NCI-H510A (cell line): ENCODE measurements at regions not wholly inside any gene's neighbourhood (a gene's known extent, or its start where the extent isn't known, plus 50 kb on each side); places are given as distances from the start of the nearest gene placed in this dataset.

Experiments
- DNase-seq: peaks from one replicate; lab custom pipeline; 2025; lab: John Stamatoyannopoulos, UW

DNA sequence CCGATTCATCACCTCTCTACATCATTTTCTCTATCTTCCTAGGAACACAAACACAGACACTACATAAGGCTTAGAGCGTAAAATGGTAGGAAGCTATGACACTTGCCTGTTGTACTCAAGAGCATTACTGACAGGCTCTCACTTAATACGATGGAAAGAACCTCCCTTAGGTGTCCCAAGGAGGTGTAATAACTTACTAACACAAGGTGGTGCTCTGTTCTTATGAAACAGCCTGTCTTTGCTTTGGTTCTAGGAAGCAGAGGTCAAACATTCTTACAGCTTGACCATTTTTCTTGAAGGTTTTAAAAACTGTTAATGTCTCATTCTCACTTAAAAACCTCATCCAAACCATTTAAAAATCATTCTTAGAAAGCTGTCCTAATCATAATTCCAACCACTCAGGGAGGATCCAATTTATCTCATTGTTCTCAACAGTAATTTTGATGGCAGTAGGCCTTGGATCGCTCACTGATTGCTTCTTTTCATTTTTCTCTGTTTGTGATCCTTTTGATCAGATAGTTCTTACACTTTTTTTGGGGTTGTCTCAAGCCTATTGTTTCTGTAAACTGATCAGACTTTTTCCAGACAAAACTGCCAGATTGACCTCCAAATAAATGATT, 317.8 kb upstream of the AGTR1 start:
- DNase-seq: no peak

DNA sequence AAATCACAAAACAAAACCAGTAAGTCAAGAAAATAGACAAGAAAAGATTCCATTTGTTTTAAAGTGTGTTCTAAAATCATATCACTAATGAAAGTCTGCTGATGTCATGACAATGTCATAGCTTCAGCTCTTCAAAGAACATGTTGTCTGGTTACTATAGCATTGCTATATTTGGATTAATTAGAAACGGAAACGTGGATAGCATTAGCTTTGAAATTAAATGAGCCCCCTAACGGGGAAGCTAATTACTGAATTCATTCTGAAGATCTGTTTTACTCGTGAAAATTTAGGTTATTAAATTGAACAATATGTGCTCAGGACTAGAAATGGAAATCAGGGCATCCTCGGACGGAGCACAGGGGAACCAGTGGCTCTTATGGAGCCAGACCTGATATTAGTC, 316.7 kb upstream of the AGTR1 start:
- no peak for DNase-seq

DNA sequence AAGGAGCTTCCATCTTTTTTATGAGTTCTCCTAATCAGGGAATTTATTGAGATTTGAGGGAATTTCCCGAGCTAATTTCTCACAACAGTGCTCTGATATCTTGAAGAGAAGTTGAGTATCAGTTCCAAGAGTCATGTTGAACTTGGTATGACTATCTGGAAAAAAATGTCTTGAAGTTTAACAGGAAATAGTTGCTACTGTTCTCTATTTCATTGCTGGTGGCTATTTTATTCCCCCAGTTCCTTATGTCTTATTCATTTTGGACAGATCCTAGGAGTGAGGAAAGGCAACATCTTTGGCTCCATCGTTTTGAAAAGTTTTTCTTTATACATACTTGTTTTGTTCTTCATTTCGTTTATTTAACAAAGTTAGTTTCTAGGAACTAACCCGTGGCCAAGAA, 307.8 kb upstream of the AGTR1 start:
- DNase-seq: no peak

DNA sequence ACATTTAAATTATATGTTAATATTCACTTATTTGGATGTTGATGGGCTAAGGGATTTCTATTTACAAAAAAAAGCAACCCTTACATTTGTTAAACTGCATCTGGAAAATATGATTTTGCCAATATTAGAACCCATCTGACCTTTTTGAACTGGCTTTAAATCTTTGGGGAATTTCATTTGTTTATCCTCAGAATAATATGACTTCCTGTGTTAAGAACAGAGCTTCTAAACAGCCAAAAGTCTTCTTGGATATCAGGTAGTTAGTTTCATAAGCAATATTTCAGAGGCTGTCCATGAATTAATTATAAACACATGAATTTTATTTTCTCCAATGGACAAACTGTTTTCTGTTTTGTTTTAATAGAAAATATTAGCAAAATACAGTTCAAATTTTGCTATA, 301.9 kb upstream of the AGTR1 start:
- no peak for DNase-seq

DNA sequence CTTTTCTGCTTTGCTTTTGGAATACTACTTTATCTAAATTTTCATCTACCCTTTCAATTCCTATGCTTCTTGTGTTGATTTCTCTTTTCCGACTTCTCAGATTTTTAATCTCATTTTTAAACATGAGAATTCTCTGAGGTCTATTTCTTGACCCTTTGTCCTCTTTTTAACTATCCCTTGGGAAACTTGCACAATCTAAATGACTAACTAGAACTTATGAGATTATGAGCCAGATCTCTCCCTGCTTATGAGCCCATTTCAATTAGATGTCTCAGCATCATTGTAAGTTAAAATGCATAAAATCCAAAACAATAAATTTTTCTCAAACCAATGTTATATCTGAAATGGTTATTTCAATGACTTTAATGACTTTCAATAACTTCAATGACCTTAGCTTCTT, 296.9 kb upstream of the AGTR1 start:
- DNase-seq: no peak

DNA sequence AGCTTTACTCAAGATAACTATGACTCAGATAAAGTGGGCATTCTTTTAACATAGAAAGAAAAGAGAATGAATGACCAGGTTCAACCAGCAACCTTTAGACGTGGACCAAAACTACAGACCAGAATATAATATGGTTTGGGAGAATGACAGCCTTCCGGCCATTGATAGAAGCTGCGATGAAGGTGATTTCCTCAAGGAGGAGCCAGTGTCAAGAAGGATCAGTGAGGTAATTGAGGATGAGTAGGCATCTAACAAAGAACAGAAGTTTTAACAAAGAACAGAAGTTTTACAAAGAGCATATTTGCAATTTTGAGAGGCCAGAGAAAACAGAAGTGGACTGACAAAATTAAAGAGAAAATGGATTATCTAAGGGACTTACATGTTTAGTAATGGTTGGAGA, 289.0 kb upstream of the AGTR1 start:
- DNase-seq: no peak

DNA sequence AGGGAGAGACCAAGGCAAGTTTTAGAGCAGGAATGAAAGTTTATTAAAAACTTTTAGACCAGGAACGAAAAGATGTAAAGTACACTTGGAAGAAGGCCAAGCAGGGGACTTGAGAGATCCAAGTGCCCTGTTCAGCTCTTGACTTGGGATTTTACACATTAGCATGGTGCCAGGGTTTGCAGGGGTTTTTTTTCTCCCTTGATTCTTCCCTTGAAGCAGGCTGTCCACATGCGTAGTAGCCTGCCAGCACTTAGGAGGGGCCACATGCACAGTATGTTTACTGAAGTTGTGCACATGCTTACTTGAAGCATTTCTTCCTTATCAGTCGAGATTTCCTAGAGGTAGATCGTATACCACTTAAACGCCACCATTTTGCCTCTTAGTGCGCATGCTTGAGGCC, 277.5 kb upstream of the AGTR1 start:
- DNase-seq: no peak

DNA sequence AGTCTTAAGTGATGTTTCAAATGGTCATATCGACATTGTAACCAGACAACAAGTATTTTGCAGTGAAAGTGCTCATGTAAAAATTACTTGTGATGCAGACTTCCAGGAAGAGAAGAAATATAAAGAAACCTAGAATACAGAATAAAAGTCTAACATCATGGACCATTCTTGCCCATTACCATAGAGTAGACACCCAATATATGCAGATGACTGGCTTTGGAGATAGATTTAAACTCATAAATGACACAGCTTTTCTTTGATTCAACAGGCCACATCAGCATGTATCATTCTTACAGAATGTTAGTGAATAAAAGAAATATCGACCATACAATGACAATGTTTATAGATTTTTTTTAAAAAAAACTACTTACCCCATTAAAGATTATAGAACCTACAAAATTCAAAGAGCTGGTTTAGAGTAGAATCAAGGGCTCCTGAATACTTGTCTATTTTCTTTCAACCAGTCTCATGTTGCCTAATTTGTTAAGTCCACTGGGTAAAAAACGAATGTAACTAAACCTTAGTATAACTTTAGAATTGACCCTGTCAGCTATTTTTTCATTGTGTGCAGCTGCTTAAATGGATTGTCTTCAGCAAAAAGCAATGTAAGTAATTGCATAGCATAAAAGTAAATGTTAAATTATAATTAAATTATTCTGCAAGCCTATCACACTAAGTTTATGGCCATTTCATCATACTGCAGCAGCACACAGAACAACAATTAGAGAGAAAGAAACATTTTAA, 268.7 kb upstream of the AGTR1 start:
- no peak for DNase-seq

DNA sequence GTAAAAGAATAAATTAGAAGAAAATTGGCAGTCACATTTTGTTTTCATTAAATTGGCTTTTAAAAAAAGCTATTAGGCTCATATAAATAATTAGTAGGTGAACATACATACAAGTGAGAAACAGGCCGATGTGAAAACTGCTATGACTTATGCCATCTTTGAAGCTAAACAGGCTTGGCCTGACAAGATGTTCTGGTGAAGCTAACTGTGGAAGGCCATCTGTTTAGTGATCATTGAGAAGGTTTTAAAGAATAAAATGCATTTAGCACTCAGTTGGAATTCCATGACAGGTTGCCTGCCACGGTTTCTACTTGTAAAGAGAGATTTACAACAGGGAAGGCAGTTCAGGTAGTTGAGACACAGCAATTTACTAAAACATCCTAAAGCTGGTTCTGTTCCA, 264.0 kb upstream of the AGTR1 start:
- no peak for DNase-seq

DNA sequence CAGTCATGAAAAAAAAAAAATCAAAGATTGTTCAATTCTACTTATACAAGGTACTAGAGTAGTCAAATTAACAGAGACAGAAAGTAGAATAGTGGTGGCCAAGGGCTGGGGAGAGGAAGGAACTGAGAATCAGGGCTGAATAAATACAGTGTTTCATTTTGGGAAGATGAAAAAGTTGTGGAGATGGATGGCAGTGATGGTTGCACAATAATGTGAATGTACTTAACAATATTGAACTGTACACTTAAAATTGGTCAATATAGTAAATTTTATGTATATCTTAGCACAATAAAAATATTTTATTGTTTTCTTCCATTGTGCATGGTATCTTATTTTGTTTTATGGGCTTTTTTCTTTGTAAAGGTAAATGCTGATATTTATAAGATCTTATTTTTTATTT, 262.2 kb upstream of the AGTR1 start:
- DNase-seq: no peak

DNA sequence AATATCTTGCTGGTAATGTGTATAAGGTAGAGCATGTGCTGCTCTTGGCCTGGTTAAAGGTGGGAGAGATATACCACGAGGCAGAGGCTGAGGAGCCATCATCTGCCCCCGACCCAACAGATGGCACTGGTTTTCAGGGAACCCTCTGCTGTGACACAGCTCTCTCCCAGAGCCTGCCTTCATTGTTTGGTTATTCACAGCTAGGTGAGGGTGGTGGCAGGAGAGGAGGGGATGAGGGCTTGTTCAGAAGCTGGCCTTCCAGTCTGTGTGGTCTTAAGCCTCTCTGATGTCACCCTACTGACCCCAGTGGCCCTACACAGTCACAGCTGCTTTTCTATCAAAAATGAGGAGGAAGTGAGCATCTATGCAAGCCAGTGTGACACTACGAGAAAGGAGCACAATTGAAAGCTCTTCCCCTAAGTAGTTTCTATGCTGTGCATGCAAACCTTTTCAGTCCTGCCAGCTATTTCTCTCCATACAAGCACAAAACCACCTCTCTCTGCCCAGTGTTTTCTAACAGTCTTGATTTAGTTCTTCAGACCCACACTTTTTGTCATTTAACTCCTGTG, 258.4 kb upstream of the AGTR1 start:
- no peak for DNase-seq

DNA sequence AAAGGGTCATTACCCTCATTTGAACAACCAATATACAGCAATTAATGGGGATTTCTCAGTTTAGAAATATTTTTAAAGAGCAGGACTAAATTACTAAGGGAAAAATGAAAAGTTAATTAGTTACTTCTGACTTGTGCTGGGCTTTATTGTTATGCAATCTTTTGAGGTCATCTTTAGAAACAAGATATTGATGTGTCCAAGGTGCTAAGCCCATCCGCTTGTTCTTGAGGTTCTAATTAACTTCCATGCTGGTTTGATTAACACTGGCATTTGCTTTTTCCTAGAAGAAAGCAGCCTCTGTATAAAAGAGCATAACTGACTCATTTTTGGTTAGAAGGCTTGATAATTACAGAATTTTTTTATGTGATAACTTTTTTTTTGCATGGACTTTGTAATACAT, 256.5 kb upstream of the AGTR1 start:
- DNase-seq: no peak

DNA sequence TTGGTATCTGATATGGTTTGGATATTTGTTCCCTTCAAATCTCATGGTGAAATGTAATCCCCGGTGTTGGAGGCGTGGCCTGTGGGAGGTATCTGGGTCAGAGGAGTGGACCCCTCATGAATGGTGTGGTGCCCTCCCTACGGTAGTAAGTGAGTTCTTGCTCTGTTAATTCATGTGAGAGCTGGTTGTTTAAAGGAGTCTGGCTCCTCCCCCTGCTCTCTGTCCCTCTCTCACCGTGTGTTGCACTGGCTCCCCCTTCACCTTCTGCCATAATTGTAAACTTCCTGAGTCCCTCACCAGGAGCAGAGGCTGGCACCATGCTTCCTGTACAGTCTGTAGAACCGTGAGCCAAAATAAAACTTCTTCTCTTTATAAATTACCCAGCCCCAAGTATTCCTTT, 246.9 kb upstream of the AGTR1 start:
- DNase-seq: peak; percentile 12

DNA sequence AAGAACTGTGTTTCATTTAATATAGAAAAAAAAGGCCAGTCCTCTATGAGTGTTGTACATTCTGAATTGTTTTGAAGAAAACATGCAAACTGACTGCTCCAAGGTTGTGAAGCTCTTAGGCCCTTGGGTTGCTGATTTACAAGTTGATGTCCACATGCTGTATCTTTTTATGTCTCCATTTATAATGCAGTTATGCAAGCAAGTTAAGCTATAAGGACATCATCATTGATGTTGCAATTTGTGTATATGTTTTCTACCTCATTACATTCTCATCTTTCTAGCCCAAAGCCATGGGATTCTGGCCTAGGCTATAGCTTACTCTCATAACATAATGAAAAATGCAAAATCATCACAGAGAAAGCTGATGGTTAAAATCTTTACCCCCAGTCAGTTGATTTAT, 245.7 kb upstream of the AGTR1 start:
- DNase-seq: no peak

DNA sequence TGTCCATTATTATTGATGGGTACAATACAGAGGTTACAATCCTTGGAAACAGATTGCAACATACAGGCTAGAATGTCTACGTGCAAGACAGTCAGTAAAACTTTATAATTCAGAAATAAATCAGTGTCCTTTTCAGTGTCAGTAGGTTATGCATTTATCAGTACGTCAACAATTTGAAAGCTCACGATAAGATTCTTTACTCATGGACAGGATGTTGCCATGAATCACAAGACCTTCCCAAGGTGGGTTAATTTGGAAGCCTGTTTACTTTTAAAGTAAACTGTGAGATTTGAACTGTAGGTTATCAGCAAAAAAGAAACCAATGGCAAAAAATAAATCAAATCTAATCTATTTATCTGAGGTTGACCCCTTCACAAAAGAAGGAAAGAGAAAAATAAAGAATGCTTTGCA, 243.9 kb upstream of the AGTR1 start:
- DNase-seq: no peak

DNA sequence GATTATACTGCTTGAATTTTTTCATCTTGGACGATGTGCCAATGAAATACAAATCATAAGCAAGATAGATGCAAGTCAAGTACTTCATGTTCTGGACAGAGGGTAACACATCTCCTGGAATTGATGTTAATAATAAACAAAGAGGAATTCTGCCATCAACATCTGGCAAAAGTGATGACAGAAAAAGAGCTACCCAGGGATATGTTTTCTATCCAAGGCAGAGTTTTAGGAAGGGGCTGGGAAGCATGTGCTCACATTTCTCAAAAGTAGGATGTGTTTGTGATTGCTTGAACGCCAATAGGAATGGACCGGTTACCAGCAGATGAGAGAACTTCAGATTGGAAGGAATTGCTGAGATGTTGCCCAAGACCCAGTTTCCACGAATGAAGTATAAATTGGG, 242.6 kb upstream of the AGTR1 start:
- no peak for DNase-seq

DNA sequence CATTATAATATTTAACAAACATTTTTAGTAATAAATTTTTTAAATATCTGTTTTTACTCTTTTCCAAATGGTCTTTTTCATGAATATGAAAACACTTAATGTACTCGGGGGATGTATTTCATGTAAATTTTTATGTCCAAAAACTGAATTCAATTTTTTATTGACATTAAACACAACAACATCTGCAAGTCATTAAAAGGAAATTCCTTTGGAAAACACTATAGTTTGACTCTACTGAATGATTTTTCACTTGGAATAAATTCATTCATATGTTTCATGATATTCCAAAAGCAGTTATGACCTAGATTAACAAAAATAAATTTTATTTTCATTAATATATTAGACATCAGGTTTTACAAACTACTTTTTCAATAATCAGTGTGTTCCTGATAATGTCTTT, 239.8 kb upstream of the AGTR1 start:
- no peak for DNase-seq

DNA sequence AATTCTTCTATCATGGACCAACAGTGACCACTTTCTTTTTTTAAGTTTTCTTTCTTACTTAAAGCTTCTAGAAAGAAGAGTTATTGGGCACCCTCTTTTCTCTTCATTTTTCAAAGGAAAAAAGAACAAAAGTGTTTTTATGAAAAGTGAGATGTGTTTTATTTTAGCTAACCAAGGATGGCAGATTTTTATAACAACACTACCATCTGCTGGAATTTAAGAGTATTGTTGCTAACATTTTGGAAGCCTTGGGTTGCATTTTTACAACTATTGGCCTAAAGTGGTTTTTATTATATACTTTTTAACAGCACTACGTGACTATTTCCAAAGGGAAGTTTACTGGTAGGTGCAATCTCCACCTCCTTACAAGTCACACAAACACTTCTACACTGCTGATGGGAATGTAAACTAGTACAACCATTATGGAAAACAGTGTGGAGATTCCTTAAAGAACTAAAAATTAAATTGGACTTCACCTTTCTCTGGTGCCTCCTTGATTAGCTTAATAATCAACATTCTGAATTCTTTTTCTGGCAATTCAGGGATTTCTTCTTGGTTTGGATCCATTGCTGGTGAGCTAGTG, 237.7 kb upstream of the AGTR1 start:
- no peak for DNase-seq

DNA sequence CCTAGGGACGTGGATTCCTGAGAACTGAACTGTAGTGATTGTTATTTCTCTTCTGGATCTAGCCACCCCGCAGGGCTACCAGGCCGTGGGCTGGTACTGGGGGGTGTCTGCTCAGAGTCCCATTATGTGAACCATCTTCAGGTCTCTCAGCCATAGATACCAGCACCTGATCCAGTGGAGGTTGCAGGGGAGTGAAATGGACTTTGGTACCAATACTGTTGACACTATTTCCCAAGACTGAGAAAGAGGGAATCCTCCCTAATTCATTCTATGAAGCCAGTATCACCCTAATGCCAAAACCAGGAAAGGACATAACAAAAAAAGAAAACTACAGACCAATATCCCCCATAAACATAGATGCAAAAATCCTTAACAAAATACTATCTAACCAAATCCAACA, 237.0 kb upstream of the AGTR1 start:
- DNase-seq: no peak

DNA sequence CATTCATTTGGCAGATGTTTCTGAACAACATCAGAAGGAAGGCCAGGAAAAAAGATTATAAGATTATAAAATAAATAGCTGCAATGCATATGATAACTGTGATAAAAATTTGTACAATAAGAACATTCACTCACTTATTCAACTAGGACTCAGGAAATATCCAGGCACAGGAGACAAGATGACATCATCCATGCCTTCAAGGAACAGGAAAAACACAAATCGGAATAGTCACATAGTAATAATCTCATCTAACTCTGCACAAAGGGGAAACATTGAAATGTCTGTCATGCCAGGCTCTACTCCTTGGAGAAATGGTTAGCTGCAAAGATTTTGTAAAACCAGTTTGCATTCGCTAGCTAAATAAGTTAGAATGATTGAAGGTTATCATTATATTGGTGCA, 233.5 kb upstream of the AGTR1 start:
- no peak for DNase-seq

DNA sequence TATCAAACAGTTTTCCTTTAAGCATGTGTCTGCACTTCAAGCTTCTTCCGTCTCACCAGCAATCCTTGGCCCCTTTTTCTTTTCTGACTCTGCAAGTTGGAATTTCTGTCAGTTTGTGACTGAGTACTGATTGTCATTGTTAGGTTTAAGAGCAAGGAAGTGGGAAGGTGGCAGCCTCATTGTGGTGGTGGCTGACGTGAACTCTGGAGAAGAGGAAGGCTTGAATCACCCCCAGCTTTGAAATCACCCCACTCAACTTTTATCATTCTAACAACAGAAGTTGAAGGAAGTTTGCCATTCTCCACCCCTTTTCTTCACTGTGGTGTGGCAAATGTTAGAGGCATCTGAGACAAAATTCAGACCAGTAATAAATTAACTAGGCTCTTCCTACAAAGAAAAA, 231.6 kb upstream of the AGTR1 start:
- DNase-seq: no peak

DNA sequence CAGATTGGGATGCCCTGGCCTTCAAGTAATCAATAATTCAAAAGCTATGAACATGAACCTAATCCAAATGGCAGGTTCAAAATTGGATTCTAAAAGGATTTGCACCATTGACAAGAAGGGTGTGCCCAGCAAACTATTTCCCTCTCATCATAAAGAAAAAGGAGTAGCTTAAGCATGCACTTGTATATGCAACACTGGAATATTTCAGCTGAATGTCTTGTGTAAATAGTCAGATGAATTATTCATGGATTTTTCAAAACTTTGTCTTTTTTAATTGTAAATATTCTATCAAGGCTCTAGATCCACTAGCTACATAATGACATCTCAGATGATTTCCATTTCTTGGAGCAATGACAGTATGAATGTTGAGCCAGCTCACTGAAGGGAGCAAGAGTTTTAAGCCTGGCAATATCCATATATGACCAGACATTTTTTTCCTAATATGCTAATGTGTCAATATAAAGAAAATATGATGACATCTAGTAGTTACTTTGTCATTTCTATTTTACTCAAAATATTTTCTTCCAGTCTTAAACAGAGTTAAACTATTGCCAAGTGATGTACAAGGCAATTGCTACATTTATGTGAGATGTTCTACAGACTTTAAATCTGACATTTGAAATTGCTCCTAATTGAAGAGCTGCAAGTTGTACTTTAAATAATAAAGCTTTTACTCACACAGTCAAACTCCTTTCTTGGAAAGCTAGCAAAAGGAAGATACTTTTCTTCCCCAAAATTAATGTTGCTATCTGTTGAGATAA, 230.5 kb upstream of the AGTR1 start:
- no peak for DNase-seq

DNA sequence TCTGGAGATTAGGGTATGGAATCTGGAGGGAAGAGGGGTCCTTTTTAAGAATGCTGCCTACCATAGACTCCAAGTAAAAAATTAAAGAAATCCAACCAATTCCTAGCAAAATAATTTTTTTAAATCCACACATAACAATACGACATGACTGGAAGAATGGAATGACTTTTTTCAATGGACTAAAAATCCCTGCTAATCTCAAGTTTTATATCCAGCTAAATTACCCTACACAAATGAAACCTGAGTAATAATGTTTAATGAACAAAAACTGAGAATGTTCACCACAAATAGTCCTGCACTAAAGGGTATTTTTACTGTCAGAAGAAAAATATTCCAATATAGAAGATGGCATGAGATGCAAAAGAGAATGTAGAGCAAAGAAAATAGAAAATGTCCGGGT, 220.3 kb upstream of the AGTR1 start:
- DNase-seq: no peak
